LHCN-M2 (cell line): ENCODE measurements at regions not wholly inside any gene's neighbourhood (a gene's known extent, or its start where the extent isn't known, plus 50 kb on each side); places are given as distances from the start of the nearest gene placed in this dataset.
A peak's percentile ranks its signal among the peaks of the same experiment; 100 is the strongest.
"Not testable (repeated sequence)": the region's sequence is repeated elsewhere in the genome, so short reads cannot be mapped to it uniquely, and the experiment has no call there.

Source experiments
- DNase-seq: peaks from one replicate; pipeline ENCODE4 v3.0.0-alpha.2; 2012; ENCODE audit warnings: low read depth

GRCh38 chr6:140478631-140479030 lies 1104.2 kb upstream of the CITED2 start:
- DNase-seq: no peak

- peak; percentile 42 for DNase-seq
Observed at GRCh38 chr6:140475086-140475485, 1100.6 kb upstream of the CITED2 start.

GRCh38 chr6:140464720-140465119 lies 1090.3 kb upstream of the CITED2 start:
- DNase-seq: no peak

GRCh38 chr6:140463312-140463710 lies 1088.9 kb upstream of the CITED2 start:
- DNase-seq: no peak

GRCh38 chr6:140462453-140463311 lies 1088.2 kb upstream of the CITED2 start:
- DNase-seq: peak; percentile 82

- no peak for DNase-seq
Observed at GRCh38 chr6:140462076-140462452, 1087.6 kb upstream of the CITED2 start.

GRCh38 chr6:140460267-140460666 lies 1085.8 kb upstream of the CITED2 start:
- DNase-seq: no peak

GRCh38 chr6:140459209-140459608 lies 1084.8 kb upstream of the CITED2 start:
- no peak for DNase-seq

GRCh38 chr6:140446241-140446640 lies 1071.8 kb upstream of the CITED2 start:
- DNase-seq: no peak

GRCh38 chr6:140445474-140446004 lies 1071.1 kb upstream of the CITED2 start:
- DNase-seq: peak; percentile 64

GRCh38 chr6:140443112-140443511 lies 1068.7 kb upstream of the CITED2 start:
- not testable (repeated sequence) for DNase-seq

- peak; percentile 95 for DNase-seq
Observed at GRCh38 chr6:140441256-140441655, 1066.8 kb upstream of the CITED2 start.

- no peak for DNase-seq
Observed at GRCh38 chr6:140440223-140440835, 1065.9 kb upstream of the CITED2 start.

GRCh38 chr6:140438346-140438735 lies 1063.9 kb upstream of the CITED2 start:
- DNase-seq: peak; percentile 22

- DNase-seq: peak; percentile 26
Observed at GRCh38 chr6:140437619-140438345, 1063.3 kb upstream of the CITED2 start.

GRCh38 chr6:140436023-140436811 lies 1061.8 kb upstream of the CITED2 start:
- peak; percentile 87 for DNase-seq

GRCh38 chr6:140434761-140435160 lies 1060.3 kb upstream of the CITED2 start:
- DNase-seq: peak; percentile 60

- DNase-seq: no peak
Observed at GRCh38 chr6:140433072-140433471, 1058.6 kb upstream of the CITED2 start.

GRCh38 chr6:140427842-140428241 lies 1053.4 kb upstream of the CITED2 start:
- DNase-seq: no peak

- DNase-seq: no peak
Observed at GRCh38 chr6:140414966-140415620, 1040.6 kb upstream of the CITED2 start.

- no peak for DNase-seq
Observed at GRCh38 chr6:140403020-140403419, 1028.6 kb upstream of the CITED2 start.
